Heart right ventricle (tissue), 16 donors: ENCODE measurements at regions not wholly inside any gene's neighbourhood (a gene's known extent, or its start where the extent isn't known, plus 50 kb on each side); places are given as distances from the start of the nearest gene placed in this dataset.

Experiments
- ATAC-seq, 8 donors: fragments of 200-7000 bp; cut with Tn5 transposase; one replicate each; pipeline ENCODE4 v1.9.1; 2020; ENCODE audit warnings: mild to moderate bottlenecking in 8 of 8, moderate library complexity in 8 of 8, moderate number of reproducible peaks in 1 of 8
- DNase-seq, 2 donors: peaks; one replicate each; pipeline ENCODE4 v3.0.0-alpha.2; 2020
- H3K27ac ChIP-seq, 10 donors: fragments of 200-600 bp; sonication (generic) in 2 of 10; one replicate each; pipeline versions ENCODE4 v1.5.0 to v1.8.0; 2020 to 2022; ENCODE audit warnings: mild to moderate bottlenecking in 3 of 10
- H3K27me3 ChIP-seq, 7 donors: fragments of 200-600 bp; one replicate each; pipeline ENCODE4 v1.8.0; 2021 to 2022; ENCODE audit warnings: mild to moderate bottlenecking in 2 of 7
- H3K36me3 ChIP-seq, 9 donors: fragments of 200-600 bp; sonication (generic) in 1 of 9; one replicate each; pipeline versions ENCODE4 v1.5.0 to v1.8.0; 2020 to 2022; ENCODE audit warnings: mild to moderate bottlenecking in 2 of 9
- H3K4me1 ChIP-seq, 9 donors: fragments of 200-600 bp; sonication (generic) in 1 of 9; one replicate each; pipeline versions ENCODE4 v1.5.0 to v1.8.0; 2020 to 2022; ENCODE audit warnings: mild to moderate bottlenecking in 4 of 9
- H3K4me3 ChIP-seq, 10 donors: fragments of 200-600 bp; sonication (generic) in 2 of 10; one replicate each; pipeline versions ENCODE4 v1.5.0 to v1.8.0; 2020 to 2022; ENCODE audit warnings: mild to moderate bottlenecking in 7 of 10, moderate library complexity in 2 of 10
- H3K9me3 ChIP-seq, 11 donors: fragments of 200-600 bp in 10 of 11; sonication (generic) in 2 of 11; one replicate each; pipeline versions ENCODE4 v1.5.0 to v1.8.0; 2013 to 2022; ENCODE audit warnings: mild to moderate bottlenecking in 2 of 11, control low read depth in 1 of 11, moderate library complexity in 1 of 11
- CTCF ChIP-seq, 9 donors: fragments of 200-600 bp; sonication (generic) in 2 of 9; IDR thresholded peaks; one replicate each; pipeline versions ENCODE4 v1.5.0 to v1.8.0; 2021 to 2022; ENCODE audit warnings: antibody characterized with exemption in 9 of 9, mild to moderate bottlenecking in 5 of 9, moderate library complexity in 1 of 9
- WGBS, 2 donors: extraction: QIAGEN DNeasy Blood & Tissue Kit; methylation state at CpG; one replicate each; pipeline ENCODE4 v1.1.7; 2013; ENCODE audit warnings: inconsistent platforms in 1 of 2; 5-methylcytosine and 5-hydroxymethylcytosine counted together
- intact Hi-C, 10 donors: fragments of 100-400 bp; cut with DNase I; formaldehyde crosslinking; loops; one replicate each; pipeline versions ENCODE4 v1.11.1 to v1.14.2; 2022
- donor health status: Arrhythmogenic right ventricular cardiomyopathy.
- donor health status: ischemic (EF 13 %, LVEDD 7.1; RV severe dilation, severe dysfunction).
- donor health status: healthy with polysubstance abuse.
- donor health status: DM: no; HTN: yes; CAD: no.
- donor health status: DM: no; HTN: no; CAD: no.
- donor health status: ischemic (EF 25% LVEDD 6.9; RV normal size, moderate dysfunction).
- donor health status: ischemic (EF 25% LVEDD 5.7; RV mildly dilated, moderate dysfunction).
- donor health status: healthy.
- donor health status: DM: yes; HTN: yes; CAD: no.
- donor health status: Ischemic cardiomyopathy.
- donor health status: ischemic (EF 35%, LVEDD 5.7; RV mildly dilated, moderate dysfunction).
- donor health status: nonischemic (EF 11% LVEDD 7.7; RV severe dilation, severe dysfunction).
- donor health status: DM: yes; HTN: yes; CAD: no.
- donor health status: PGD.
- donor health status: ischemic (EF 29% LVEDD 5.4; RV normal size, mild dysfunction).
- donor health status: nonischemic (EF 23%, LVEDD 6.1; RV moderate dilation, normal function).

- TF ChIP-seq CTCF (IDR thresholded peaks at IDR 0.05) = no peak
- WGBS, 2 donors = 66 to 68% methylated on average over 24 of the region's 24 CpGs
Measured at GRCh38 chr22:47810505-47811500, 1048.4 kb downstream of the TBC1D22A start.

GRCh38 chr22:47808886-47809620, 1046.6 kb downstream of the TBC1D22A start:
- intact Hi-C loops = no loop called here
- no peaks in the 10 kb centered on the region for H3K36me3 ChIP-seq
- H3K4me3 ChIP-seq = no peak overlapping the region
- DNase-seq = no peak
- peaks cover 0 to 8% (median 0%) of the 10 kb centered on the region in 11 donors for H3K9me3 ChIP-seq
- WGBS, 2 donors = 84 to 85% methylated on average over 10 of the region's 10 CpGs
- peaks cover 0 to 46% (median 26%) of the 10 kb centered on the region in 7 donors for H3K27me3 ChIP-seq
- no peak for ATAC-seq
- TF ChIP-seq CTCF (IDR thresholded peaks at IDR 0.05) = no peak
- H3K4me1 ChIP-seq = no peaks in the 10 kb centered on the region
- no peak overlapping the region for H3K27ac ChIP-seq

More at GRCh38 chr22:47810505-47811500, 1048.4 kb downstream of the TBC1D22A start:
- no peak overlapping the region for H3K27ac ChIP-seq
- H3K9me3 ChIP-seq = no peaks in the 10 kb centered on the region
- peaks cover 0 to 46% (median 26%) of the 10 kb centered on the region in 7 donors for H3K27me3 ChIP-seq
- H3K4me1 ChIP-seq = no peaks in the 10 kb centered on the region
- ATAC-seq = no peak
- intact Hi-C loops = loop anchor here in 1 of 10 donors (10.0 kb wide), 1 partner anchor 56 kb away; no protein-coding TSS in a partner anchor
- H3K36me3 ChIP-seq = no peaks in the 10 kb centered on the region
- no peak overlapping the region for H3K4me3 ChIP-seq
- DNase-seq = no peak

DNA sequence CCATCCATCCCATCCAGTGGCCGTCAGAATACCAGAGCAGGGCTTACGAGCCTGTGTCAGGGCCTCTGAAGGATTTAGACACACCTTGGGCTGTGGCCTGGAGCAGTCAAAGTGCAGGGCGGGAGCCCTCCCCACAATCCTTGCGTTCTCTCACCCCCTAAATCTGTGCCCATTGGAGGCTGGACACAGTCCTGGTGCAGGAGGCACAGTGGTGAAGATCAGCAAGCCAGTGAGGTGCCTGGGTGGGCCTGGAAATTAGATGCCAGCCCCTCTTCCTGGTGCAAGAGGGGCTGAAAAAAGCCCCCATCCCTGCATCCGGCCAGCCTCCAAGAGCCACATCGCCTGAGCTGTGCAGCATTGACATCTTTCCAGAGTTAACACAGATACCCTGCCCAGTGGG, 1045.8 kb downstream of the TBC1D22A start:
- peaks cover 0 to 8% (median 0%) of the 10 kb centered on the region in 11 donors for H3K9me3 ChIP-seq
- no peak for DNase-seq
- TF ChIP-seq CTCF (IDR thresholded peaks at IDR 0.05) = no peak
- H3K4me3 ChIP-seq = no peak overlapping the region
- no peak overlapping the region for H3K27ac ChIP-seq
- no peaks in the 10 kb centered on the region for H3K4me1 ChIP-seq
- intact Hi-C loops = no loop called here
- H3K27me3 ChIP-seq = peaks cover 0 to 39% (median 26%) of the 10 kb centered on the region in 7 donors
- no peaks in the 10 kb centered on the region for H3K36me3 ChIP-seq
- ATAC-seq = no peak
- WGBS, 2 donors = 54 to 55% methylated on average over 6 of the region's 6 CpGs

- H3K4me1 ChIP-seq = no peaks in the 10 kb centered on the region
- peaks cover 0 to 41% (median 26%) of the 10 kb centered on the region in 7 donors for H3K27me3 ChIP-seq
- H3K27ac ChIP-seq = no peak overlapping the region
- intact Hi-C loops = no loop called here
- no peak overlapping the region for H3K4me3 ChIP-seq
- H3K9me3 ChIP-seq = peaks cover 0 to 8% (median 0%) of the 10 kb centered on the region in 11 donors
- DNase-seq (no peak), ATAC-seq (no peak)
- WGBS, 2 donors = 47 to 56% methylated on average over 5 of the region's 5 CpGs
- TF ChIP-seq CTCF (IDR thresholded peaks at IDR 0.05) = no peak
- H3K36me3 ChIP-seq = no peaks in the 10 kb centered on the region
Measured at GRCh38 chr22:47807506-47807905, 1045.1 kb downstream of the TBC1D22A start.
